HG03558 (cell line): ENCODE measurements at regions not wholly inside any gene's neighbourhood (a gene's known extent, or its start where the extent isn't known, plus 50 kb on each side); places are given as distances from the start of the nearest gene placed in this dataset.

ENCODE experiments used
- ATAC-seq: cut with Tn5 transposase; IDR thresholded peaks from one replicate; pipeline ENCODE4 v1.9.1; 2021; ENCODE audit warnings: moderate number of reproducible peaks; ENCODE audit not compliant: unreplicated experiment; ENCODE audit errors: extremely low read depth

GRCh38 chr11:92638678-92639077 lies 330.8 kb upstream of the MTNR1B start:
- no peak for ATAC-seq

DNA sequence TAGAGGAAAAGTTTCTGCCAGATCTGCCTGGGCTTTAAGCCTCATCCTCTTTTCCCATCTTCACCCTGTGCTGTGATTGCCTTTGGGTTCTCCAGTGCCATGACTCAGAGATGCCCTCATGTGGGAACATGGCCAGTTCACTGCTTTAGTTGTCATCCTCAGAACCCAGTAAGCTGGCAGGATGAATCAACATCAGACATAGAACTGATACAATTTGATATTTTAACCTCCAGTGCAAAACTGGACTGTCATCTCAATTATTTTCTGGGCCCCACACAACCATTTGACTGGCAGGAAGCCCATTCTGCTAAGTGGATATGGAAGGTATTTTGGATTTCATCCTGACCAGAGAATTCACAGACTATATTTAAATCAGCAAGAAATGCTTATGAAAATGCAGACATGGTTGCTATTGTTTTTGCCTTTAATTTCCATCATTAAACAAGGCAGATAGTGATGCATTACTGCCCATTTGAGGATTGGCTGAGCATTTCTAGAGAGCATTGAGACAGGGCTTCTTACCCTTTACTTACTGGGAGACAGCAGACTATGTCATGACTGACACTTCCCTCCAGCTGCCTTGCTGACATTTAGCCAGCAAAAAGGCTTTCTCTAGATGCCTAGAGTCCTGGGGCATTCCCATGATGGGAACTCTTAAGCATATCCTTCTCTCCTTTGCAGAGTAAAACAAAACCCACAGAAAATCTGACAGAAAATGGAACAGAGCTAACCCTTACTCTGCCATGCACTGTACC lies 327.1 kb upstream of the MTNR1B start:
- no peak for ATAC-seq

DNA sequence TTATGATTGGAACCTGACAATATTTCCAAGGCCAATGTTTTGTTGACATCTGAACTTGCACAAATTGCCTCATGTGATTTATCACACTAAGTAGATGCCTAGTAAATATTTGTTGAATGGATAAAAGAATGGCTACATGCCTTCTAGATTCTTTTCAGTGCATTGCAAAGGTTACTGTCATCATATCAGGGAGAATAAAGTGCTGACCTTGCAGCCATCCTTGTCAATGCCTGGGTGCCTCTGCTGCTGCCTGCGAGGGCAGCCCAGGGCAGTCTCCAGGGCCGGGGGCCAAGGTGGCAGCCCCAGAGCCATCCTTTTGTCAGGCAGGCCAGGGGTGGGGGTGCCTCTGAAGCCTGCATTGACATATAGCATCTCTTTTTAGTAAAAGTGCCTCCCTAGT lies 325.6 kb upstream of the MTNR1B start:
- ATAC-seq = no peak

DNA sequence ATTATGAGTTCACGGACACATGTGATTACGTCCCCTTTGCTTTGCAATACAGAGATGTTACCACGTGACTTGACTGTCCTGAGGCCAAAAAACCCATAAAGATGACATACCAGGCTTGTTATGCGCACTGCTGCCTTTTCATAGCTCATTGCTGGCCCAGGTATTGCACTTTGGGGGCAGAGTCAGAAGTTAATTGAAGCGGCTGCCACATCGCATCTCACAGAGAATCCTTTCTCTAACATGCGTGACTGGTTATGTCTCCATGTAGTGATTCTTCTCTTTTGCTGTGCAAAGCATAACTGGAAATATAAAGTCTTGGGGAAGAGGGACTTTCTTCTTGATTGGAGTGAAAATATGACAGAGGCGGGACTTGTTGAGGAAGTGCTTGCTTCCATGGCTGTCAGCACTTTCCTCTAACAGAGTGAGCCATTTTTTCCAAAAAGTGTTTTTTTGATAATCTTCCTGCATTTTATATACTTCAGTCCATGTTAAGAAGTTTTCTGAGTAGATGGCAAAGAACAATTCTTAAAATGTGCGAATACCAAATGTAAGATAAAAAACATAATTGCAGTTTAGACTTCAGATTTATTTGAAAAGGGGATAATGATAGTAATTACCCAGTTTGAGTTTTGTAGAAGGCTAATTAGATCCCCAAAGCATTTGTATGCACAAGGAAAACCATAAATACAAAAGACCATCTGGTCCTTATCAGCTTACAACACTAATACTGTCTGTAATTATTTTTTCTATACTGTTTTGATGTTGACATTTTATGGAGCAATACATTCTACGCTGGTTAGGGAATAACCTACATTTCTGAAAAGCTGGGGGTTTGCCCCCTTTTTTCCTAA lies 324.6 kb upstream of the MTNR1B start:
- no peak for ATAC-seq

DNA sequence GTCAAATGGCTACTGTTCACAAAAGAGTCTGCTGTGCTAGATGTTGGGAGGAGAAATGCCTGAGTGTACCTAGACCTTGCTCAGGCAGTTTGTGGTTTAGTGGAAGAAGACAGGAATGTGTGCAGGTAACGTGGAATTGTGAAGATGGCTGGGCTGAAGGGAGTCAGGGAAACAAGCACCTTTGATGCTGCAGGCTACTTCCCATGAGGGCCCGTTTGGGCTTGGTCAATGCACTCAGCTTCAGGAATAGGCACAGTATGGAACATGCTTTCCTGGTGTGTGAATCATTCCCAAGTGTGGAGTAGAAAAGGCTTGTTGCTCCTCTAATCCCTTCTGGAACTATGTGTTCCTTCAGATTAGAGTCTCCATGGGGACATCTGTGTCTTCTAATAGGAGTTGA lies 318.3 kb upstream of the MTNR1B start:
- ATAC-seq = no peak

GRCh38 chr11:92653454-92653853 lies 316.0 kb upstream of the MTNR1B start:
- no peak for ATAC-seq

DNA sequence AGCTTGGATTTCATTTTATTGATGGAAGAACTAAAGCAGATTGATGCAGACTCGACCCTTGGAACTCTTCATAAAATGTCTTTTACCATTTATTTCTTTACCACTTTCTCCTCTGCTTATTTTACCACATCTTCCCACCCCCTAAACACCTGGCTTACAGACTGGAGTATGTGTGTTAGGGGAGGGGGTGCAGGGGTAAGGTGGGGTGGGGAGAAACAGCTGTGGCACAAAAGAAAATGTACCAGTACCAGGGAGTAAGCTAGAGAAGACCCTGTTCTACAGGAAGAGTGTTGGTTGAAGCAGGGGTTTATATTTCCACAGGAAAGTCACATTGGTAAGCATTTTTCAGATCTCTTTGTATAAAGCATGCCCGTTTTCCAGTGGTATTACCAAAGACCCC lies 312.7 kb upstream of the MTNR1B start:
- no peak for ATAC-seq

DNA sequence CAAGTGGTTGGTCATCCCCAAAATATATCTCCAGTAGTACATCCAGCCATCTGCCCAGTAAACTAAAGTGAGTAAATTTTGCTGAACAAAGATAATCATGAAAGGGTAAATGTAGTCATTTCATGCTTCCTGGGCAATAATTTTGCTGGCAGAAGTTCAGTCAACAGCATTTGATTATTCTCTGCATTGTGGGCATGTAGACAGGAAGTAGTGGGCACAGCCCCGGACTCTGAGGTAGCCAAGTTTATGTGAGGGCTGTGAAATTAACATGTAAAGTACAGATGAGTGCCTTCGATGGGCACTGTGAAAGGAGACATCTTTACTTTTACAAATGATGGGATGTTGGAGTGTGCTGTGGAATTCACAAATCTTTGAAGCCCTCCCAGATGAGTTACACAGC lies 312.2 kb upstream of the MTNR1B start:
- no peak for ATAC-seq

- ATAC-seq = no peak
Measured at GRCh38 chr11:92658733-92659132, 310.7 kb upstream of the MTNR1B start.

- no peak for ATAC-seq
Measured at GRCh38 chr11:92659793-92660192, 309.7 kb upstream of the MTNR1B start.

DNA sequence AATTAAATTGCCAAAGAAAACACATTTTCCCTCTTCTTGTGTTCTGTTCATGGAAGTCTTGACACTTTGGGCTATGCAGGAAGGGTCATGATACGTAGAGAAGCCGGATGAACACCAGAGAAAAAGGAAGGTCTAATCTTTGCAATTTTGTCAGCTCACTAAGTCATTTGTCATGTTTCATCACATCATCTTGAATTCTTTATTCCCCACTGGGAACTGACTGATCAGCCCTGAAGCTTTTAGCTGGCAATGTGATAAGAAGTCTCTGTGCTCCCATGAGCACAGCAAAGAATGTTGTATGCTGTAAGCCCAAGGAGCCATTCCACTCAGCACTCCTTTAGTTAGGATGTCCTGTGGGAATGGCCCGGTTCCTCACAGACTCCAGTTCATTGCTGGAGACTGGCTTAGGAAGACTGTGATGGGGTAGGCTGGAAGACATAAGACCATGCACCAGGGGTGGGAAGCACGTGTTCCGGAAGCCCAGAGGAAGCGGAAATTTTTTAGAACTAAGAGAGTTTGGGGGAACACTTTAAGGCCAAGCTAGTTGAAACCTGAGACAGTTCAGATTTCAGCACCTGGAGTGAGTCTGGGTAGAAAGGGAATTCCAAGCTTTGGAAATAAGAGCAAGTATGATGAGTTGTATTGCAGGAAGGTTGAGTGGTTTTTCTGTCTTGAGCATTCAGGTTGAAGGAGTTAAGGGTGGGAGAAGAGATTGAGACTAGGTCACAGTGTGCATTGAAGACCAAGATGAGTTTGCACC lies 306.7 kb upstream of the MTNR1B start:
- ATAC-seq = no peak

GRCh38 chr11:92663539-92663938 lies 305.9 kb upstream of the MTNR1B start:
- no peak for ATAC-seq

GRCh38 chr11:92667486-92668152 lies 301.8 kb upstream of the MTNR1B start:
- no peak for ATAC-seq

DNA sequence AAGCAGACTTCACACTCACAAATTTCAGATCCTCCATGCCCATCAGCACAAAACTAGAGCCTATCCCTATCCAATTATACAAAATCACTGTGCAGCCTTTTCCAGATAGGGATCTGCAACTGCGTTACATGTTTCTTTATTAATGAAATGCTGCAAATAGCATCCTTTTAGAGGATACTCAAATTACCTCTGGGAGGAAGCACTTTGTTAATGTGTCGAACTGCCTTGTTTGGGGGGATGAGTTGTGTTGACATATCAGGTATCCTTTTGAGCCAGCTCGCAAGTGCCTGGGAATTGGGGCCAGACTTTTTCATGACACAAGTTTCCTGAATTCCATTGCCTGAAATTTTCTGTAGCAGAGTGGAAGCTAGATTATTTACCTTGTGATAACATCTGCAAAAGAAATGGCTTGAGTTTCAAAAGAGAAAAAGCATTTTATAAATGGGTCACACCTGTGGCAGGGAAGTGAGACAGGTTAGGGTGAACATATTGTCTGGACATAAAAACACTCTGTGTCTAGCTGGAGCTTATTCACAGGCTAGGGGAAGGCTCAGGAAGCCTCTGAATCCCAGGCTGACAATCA lies 299.1 kb upstream of the MTNR1B start:
- no peak for ATAC-seq

DNA sequence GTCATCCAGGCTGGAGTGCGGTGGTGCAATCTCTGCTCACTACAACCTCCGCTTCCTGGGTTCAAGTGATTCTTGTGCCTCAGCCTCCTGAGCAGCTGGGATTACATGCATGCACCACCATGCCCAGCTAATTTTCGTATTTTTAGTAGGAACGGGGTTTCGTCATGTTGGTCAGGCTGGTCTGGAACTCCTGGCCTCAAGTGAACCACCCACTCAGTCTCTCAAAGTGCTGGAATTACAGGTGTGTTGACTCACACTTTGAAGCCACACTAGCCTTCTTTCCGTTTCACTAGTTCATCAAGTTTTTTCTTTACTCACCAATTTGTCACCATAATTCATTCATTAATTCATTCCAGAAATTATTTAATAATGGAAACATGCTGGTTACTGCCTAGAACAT lies 298.4 kb upstream of the MTNR1B start:
- ATAC-seq = no peak

GRCh38 chr11:92675303-92675702 lies 294.1 kb upstream of the MTNR1B start:
- ATAC-seq = no peak

GRCh38 chr11:92675810-92676209 lies 293.6 kb upstream of the MTNR1B start:
- no peak for ATAC-seq

DNA sequence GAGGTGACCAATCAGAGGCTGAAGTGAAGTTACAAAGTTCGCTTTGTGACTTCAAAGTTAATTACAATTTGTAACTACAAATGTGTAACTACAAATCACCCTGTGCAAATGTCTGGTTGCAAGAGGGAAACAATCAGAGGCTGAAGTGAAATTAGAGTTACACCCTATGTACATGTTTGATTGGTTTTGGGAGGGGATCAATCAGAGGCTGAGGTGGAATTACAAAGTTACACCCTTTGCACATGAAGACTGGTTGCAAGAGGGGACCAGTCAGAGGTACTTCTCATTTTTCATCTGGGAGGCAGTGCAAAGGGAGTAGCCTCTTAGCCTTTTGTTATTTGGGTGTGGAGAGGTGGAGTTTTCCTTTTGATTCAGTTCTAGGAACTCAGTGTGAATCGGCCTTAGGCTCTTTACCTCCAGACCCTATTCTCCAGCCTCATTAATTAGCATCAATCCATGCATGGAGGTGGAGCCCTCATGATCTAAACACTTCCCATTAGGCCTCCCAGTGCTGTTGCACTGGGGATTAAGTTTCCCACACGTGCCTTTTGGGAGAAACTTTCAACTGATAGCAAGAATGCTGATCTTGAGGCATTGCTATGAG lies 291.3 kb upstream of the MTNR1B start:
- no peak for ATAC-seq

- ATAC-seq = no peak
Measured at GRCh38 chr11:92681586-92681985, 287.9 kb upstream of the MTNR1B start.

GRCh38 chr11:92682136-92682535 lies 287.3 kb upstream of the MTNR1B start:
- ATAC-seq = no peak
